Fibroblast of pulmonary artery (primary cell): ENCODE measurements at regions not wholly inside any gene's neighbourhood (a gene's known extent, or its start where the extent isn't known, plus 50 kb on each side); places are given as distances from the start of the nearest gene placed in this dataset.

ENCODE experiments used
- DNase-seq: peaks from one replicate; pipeline ENCODE4 v3.0.0-alpha.2; 2010; ENCODE audit warnings: low read depth
- H3K4me3 ChIP-seq: replicated peaks from 2 replicates; pipeline ENCODE4 v1.5.1; 2011; ENCODE audit warnings: low read depth, mild to moderate bottlenecking, control low read depth, low read length, moderate library complexity
- TF ChIP-seq, protein P1 (sequence below): IDR thresholded peaks from 2 replicates; pipeline ENCODE4 v1.5.1; 2011; ENCODE audit warnings: mild to moderate bottlenecking, control low read depth, low read length, inconsistent platforms; ENCODE audit errors: missing control alignments

- no peak overlapping the region for H3K4me3 ChIP-seq
- TF ChIP-seq, protein P1, sequence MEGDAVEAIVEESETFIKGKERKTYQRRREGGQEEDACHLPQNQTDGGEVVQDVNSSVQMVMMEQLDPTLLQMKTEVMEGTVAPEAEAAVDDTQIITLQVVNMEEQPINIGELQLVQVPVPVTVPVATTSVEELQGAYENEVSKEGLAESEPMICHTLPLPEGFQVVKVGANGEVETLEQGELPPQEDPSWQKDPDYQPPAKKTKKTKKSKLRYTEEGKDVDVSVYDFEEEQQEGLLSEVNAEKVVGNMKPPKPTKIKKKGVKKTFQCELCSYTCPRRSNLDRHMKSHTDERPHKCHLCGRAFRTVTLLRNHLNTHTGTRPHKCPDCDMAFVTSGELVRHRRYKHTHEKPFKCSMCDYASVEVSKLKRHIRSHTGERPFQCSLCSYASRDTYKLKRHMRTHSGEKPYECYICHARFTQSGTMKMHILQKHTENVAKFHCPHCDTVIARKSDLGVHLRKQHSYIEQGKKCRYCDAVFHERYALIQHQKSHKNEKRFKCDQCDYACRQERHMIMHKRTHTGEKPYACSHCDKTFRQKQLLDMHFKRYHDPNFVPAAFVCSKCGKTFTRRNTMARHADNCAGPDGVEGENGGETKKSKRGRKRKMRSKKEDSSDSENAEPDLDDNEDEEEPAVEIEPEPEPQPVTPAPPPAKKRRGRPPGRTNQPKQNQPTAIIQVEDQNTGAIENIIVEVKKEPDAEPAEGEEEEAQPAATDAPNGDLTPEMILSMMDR = no peak
- no peak for DNase-seq
Observed at GRCh38 chr10:78459639-78460037, 426.0 kb downstream of the RPS24 start.

GRCh38 chr10:78460204-78460603 is 426.5 kb downstream of the RPS24 start:
- DNase-seq = no peak
- no peak overlapping the region for H3K4me3 ChIP-seq
- TF ChIP-seq, protein P1 = no peak

- H3K4me3 ChIP-seq = no peak overlapping the region
- DNase-seq = no peak
- TF ChIP-seq, protein P1 = no peak
Observed at GRCh38 chr10:78461333-78461732, 427.7 kb downstream of the RPS24 start.

GRCh38 chr10:78462176-78462575 is 428.5 kb downstream of the RPS24 start:
- TF ChIP-seq, protein P1 = no peak
- DNase-seq = no peak
- H3K4me3 ChIP-seq = no peak overlapping the region

- no peak overlapping the region for H3K4me3 ChIP-seq
- TF ChIP-seq, protein P1 = no peak
- no peak for DNase-seq
Observed at GRCh38 chr10:78462726-78463228, 429.1 kb downstream of the RPS24 start.

DNA sequence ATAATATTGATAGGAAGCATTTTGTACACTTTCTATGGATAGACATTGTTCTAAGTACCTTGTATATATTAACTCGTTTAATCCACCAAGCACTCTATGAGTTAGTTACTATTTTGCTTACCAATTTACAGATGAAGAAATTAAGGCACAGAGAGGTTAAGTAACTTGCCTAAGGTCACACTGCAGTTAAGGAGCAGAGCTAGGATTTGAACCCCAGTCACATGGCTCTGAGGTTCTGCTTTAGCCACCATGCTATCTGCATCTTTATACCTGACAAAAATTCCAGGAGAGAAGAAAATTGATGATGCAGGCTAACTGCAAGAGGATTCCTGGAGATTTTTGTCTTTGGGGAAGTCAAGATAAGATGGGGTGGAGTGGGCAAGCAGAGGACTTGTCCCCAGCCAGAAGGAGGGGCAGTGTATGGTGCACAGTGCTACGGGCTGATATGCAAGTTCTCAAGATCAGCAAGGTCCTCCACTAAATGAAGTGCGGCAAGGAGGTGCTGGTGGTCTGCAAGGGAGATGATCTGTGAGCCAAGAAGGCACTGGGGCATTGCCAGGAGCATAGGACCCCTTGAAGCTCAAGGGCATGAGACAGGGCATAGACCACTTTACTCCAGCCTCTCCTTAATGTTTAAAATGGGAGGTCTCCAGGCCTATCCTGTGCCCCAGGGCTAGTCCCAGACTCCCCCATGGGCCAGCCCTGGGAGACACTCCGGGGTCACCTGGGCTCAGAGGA is 430.6 kb downstream of the RPS24 start:
- H3K4me3 ChIP-seq = no peak overlapping the region
- TF ChIP-seq, protein P1 = no peak
- no peak for DNase-seq

DNA sequence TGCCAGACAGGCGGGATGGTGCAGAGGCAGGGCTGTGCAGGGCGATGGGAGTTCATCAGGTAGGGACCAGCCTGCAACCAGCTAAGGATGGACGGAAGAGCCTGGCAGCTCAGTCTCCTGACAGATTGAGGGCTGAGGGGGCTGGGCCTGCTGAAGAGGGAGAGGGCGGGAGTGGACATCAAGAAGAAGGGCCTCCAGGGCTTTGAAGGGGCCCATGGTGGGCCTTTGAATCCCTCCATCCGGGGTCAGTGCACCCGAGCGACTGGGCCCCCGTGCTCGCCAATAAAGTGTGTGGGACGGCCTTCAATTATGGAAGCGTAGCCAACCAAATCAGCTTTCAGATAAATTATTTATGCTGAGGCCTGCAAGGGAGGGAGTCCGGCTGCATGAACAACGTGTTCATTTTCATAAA is 431.2 kb downstream of the RPS24 start:
- no peak overlapping the region for H3K4me3 ChIP-seq
- DNase-seq = no peak
- TF ChIP-seq, protein P1 = no peak
